Liver (tissue), 2 donors: ENCODE measurements at regions not wholly inside any gene's neighbourhood (a gene's known extent, or its start where the extent isn't known, plus 50 kb on each side); places are given as distances from the start of the nearest gene placed in this dataset.

Experiments
- CTCF ChIP-seq: fragments of 150-350 bp; IDR thresholded peaks from 2 replicates; pipeline ENCODE4 v1.5.1; 2017; ENCODE audit warnings: improper control_type of control experiment, low read depth, low read length; ENCODE audit not compliant: missing input control
- YY1 ChIP-seq: IDR thresholded peaks from 2 replicates; pipeline ENCODE4 v1.6.1; 2016; ENCODE audit warnings: antibody characterized with exemption, mild to moderate bottlenecking
- TF ChIP-seq, protein P1 (sequence below): IDR thresholded peaks from 2 replicates; pipeline ENCODE4 v1.6.1; 2016; ENCODE audit warnings: antibody characterized with exemption, mild to moderate bottlenecking
- donor health status: healthy.

- no peak for TF ChIP-seq CTCF
- TF ChIP-seq, protein P1, sequence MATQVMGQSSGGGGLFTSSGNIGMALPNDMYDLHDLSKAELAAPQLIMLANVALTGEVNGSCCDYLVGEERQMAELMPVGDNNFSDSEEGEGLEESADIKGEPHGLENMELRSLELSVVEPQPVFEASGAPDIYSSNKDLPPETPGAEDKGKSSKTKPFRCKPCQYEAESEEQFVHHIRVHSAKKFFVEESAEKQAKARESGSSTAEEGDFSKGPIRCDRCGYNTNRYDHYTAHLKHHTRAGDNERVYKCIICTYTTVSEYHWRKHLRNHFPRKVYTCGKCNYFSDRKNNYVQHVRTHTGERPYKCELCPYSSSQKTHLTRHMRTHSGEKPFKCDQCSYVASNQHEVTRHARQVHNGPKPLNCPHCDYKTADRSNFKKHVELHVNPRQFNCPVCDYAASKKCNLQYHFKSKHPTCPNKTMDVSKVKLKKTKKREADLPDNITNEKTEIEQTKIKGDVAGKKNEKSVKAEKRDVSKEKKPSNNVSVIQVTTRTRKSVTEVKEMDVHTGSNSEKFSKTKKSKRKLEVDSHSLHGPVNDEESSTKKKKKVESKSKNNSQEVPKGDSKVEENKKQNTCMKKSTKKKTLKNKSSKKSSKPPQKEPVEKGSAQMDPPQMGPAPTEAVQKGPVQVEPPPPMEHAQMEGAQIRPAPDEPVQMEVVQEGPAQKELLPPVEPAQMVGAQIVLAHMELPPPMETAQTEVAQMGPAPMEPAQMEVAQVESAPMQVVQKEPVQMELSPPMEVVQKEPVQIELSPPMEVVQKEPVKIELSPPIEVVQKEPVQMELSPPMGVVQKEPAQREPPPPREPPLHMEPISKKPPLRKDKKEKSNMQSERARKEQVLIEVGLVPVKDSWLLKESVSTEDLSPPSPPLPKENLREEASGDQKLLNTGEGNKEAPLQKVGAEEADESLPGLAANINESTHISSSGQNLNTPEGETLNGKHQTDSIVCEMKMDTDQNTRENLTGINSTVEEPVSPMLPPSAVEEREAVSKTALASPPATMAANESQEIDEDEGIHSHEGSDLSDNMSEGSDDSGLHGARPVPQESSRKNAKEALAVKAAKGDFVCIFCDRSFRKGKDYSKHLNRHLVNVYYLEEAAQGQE, result no peak
- TF ChIP-seq YY1, result no peak
Measured at GRCh38 chr9:87795178-87795577, 69.3 kb downstream of the CTSL start.
